H1 (cell line): ENCODE measurements at regions not wholly inside any gene's neighbourhood (a gene's known extent, or its start where the extent isn't known, plus 50 kb on each side); places are given as distances from the start of the nearest gene placed in this dataset.

Experiments
- CTCF ChIA-PET: fragments of 300-600 bp; sonication (Branson Sonifier 250); formaldehyde crosslinking; loops from one replicate; lab custom pipeline; 2021; ENCODE audit not compliant: partially characterized antibody; lab: Charles Lee
- POLR2A ChIA-PET: fragments of 300-600 bp; sonication (Branson Sonifier 250); formaldehyde crosslinking; loops from one replicate; lab custom pipeline; 2021; ENCODE audit warnings: inconsistent platforms; ENCODE audit not compliant: partially characterized antibody; lab: Charles Lee
- DNase-seq, 2 experiments: peaks; one replicate each; pipeline versions ENCODE4 v3.0.0 to v3.0.0-alpha.2; 2010 to 2022; ENCODE audit warnings: low spot score in 2 of 2, low read depth in 1 of 2, mixed read lengths in 1 of 2
- FAIRE-seq: peaks from 2 replicates; lab custom pipeline; 2011; peaks lifted over from hg19 to GRCh38; lab: Jason Lieb, UNC
- H2AFZ ChIP-seq: 2 replicates; pipeline ENCODE4 v1.8.1; 2012; ENCODE audit warnings: low read length, inconsistent platforms
- H2AK5ac ChIP-seq: 2 replicates; pipeline ENCODE4 v1.6.1; 2013; ENCODE audit warnings: low read depth, low read length
- H2BK120ac ChIP-seq: replicated peaks from 2 replicates; pipeline ENCODE3; 2013; ENCODE audit warnings: low read depth, low read length, inconsistent platforms
- H2BK12ac ChIP-seq: 2 replicates; pipeline ENCODE4 v1.6.1; 2013; ENCODE audit warnings: low read depth, low read length
- H2BK15ac ChIP-seq: 2 replicates; pipeline ENCODE4 v1.6.1; 2013; ENCODE audit warnings: low read length
- H2BK20ac ChIP-seq: 2 replicates; pipeline ENCODE4 v1.6.1; 2013; ENCODE audit warnings: low read length
- H2BK5ac ChIP-seq: 2 replicates; pipeline ENCODE4 v1.6.1; 2013; ENCODE audit warnings: low read depth, low read length
- H3K14ac ChIP-seq: 2 replicates; pipeline ENCODE4 v1.6.1; 2013; ENCODE audit warnings: inconsistent platforms; ENCODE audit not compliant: insufficient read length
- H3K18ac ChIP-seq: 2 replicates; pipeline ENCODE4 v1.6.1; 2013; ENCODE audit warnings: low read length; ENCODE audit errors: extremely low read depth
- H3K23ac ChIP-seq: 2 replicates; pipeline ENCODE4 v1.6.1; 2013; ENCODE audit warnings: inconsistent platforms; ENCODE audit not compliant: insufficient read length
- H3K23me2 ChIP-seq: 2 replicates; pipeline ENCODE4 v1.6.1; 2013; ENCODE audit warnings: low read depth, low read length
- H3K27ac ChIP-seq: 2 replicates; pipeline ENCODE4 v1.6.1; 2011; ENCODE audit warnings: low read depth, low read length, inconsistent platforms
- H3K27me3 ChIP-seq, 4 experiments: replicated peaks in 1 of 4; 1 replicate in 1 of 4; 2 replicates in 3 of 4; pipeline versions ENCODE4 v1.6.1 to v1.8.1; 2011 to 2013; ENCODE audit warnings: low read length in 3 of 4, mild to moderate bottlenecking in 3 of 4, inconsistent platforms in 2 of 4, mixed read lengths in 2 of 4, moderate library complexity in 1 of 4; ENCODE audit not compliant: control insufficient read depth in 3 of 4, insufficient read depth in 3 of 4; ENCODE audit errors: extremely low read depth in 1 of 4
- H3K36me3 ChIP-seq, 4 experiments: 2 replicates each; pipeline versions ENCODE4 v1.6.1 to v1.8.1; 2011 to 2013; ENCODE audit warnings: mild to moderate bottlenecking in 4 of 4, low read length in 3 of 4, moderate library complexity in 2 of 4, control low read depth in 1 of 4, inconsistent platforms in 1 of 4; ENCODE audit not compliant: insufficient read depth in 4 of 4, control insufficient read depth in 2 of 4
- H3K4ac ChIP-seq: replicated peaks from 2 replicates; pipeline ENCODE3; 2013; ENCODE audit warnings: low read length, low read depth, mixed read lengths, inconsistent platforms; ENCODE audit not compliant: insufficient read length
- H3K4me1 ChIP-seq, 4 experiments: replicated peaks in 1 of 4; 1 replicate in 1 of 4; 2 replicates in 3 of 4; pipeline versions ENCODE4 v1.6.1 to v1.8.1; 2011 to 2013; ENCODE audit warnings: low read length in 3 of 4, inconsistent platforms in 2 of 4, mixed read lengths in 1 of 4; ENCODE audit not compliant: insufficient read depth in 4 of 4, control insufficient read depth in 3 of 4
- H3K4me2 ChIP-seq, 2 experiments: 2 replicates each; pipeline versions ENCODE4 v1.6.1 to v1.8.1; 2011 to 2013; ENCODE audit warnings: low read depth in 2 of 2, low read length in 2 of 2, control low read depth in 1 of 2, inconsistent platforms in 1 of 2, mild to moderate bottlenecking in 1 of 2; ENCODE audit not compliant: insufficient read depth in 1 of 2
- H3K4me3 ChIP-seq, 4 experiments: fragments of 200-600, 300-600 bp in 1 of 4; sonication (generic), shearing (Covaris generic), sonication (Bioruptor Twin) in 1 of 4; 2 replicates each; pipeline versions ENCODE4 v1.5.1 to v1.8.1; 2011 to 2016; ENCODE audit warnings: low read length in 4 of 4, low read depth in 3 of 4, control low read depth in 2 of 4, inconsistent platforms in 2 of 4, mild to moderate bottlenecking in 2 of 4, mixed read lengths in 1 of 4, moderate library complexity in 1 of 4; ENCODE audit not compliant: insufficient read depth in 2 of 4; ENCODE audit errors: extremely low read depth in 1 of 4
- H3K56ac ChIP-seq: replicated peaks from 2 replicates; pipeline ENCODE3; 2013; ENCODE audit warnings: low read depth, mild to moderate bottlenecking, mixed read lengths, low read length, inconsistent platforms; ENCODE audit not compliant: insufficient read length
- H3K79me1 ChIP-seq: 2 replicates; pipeline ENCODE4 v1.6.1; 2013; ENCODE audit warnings: low read depth, low read length, control low read depth
- H3K79me2 ChIP-seq, 2 experiments: 2 replicates each; pipeline versions ENCODE4 v1.6.1 to v1.8.1; 2012 to 2013; ENCODE audit warnings: low read length in 2 of 2, mild to moderate bottlenecking in 2 of 2, inconsistent platforms in 1 of 2; ENCODE audit not compliant: insufficient read depth in 2 of 2, control insufficient read depth in 1 of 2
- H3K9ac ChIP-seq, 4 experiments: replicated peaks in 1 of 4; 1 replicate in 1 of 4; 2 replicates in 3 of 4; pipeline versions ENCODE4 v1.6.1 to v1.8.1; 2011 to 2013; ENCODE audit warnings: low read depth in 3 of 4, low read length in 3 of 4, control low read depth in 2 of 4, mild to moderate bottlenecking in 2 of 4, moderate library complexity in 2 of 4, inconsistent platforms in 1 of 4; ENCODE audit errors: extremely low read depth in 1 of 4
- H3K9me3 ChIP-seq, 2 experiments: 2 replicates each; pipeline versions ENCODE4 v1.6.1 to v1.8.1; 2012 to 2013; ENCODE audit warnings: mild to moderate bottlenecking in 2 of 2, moderate library complexity in 2 of 2, control low read depth in 1 of 2, inconsistent platforms in 1 of 2, low read depth in 1 of 2, low read length in 1 of 2, mixed read lengths in 1 of 2; ENCODE audit not compliant: insufficient read depth in 2 of 2
- H4K20me1 ChIP-seq, 2 experiments: replicated peaks in 1 of 2; 2 replicates each; pipeline versions ENCODE3 to v1.8.1; 2011 to 2013; ENCODE audit warnings: inconsistent platforms in 2 of 2, low read length in 2 of 2, mild to moderate bottlenecking in 1 of 2; ENCODE audit not compliant: insufficient read depth in 2 of 2, control insufficient read depth in 1 of 2
- H4K5ac ChIP-seq: 2 replicates; pipeline ENCODE4 v1.6.1; 2013; ENCODE audit warnings: low read length, low read depth, mixed read lengths, inconsistent platforms; ENCODE audit not compliant: insufficient read length
- H4K8ac ChIP-seq: 2 replicates; pipeline ENCODE4 v1.8.0; 2013; ENCODE audit warnings: mild to moderate bottlenecking, moderate library complexity, low read length, inconsistent platforms; ENCODE audit not compliant: insufficient read depth; ENCODE audit errors: extremely low read depth
- H4K91ac ChIP-seq: replicated peaks from 2 replicates; pipeline ENCODE3; 2013; ENCODE audit warnings: low read length, mixed read lengths, inconsistent platforms; ENCODE audit not compliant: insufficient read length
- ATF3 ChIP-seq: IDR thresholded peaks from 2 replicates; pipeline ENCODE4 v1.6.1; 2011; ENCODE audit warnings: low read depth, mild to moderate bottlenecking, low read length; ENCODE audit not compliant: insufficient read depth
- BACH1 ChIP-seq: IDR thresholded peaks from 2 replicates; pipeline ENCODE4 v1.6.1; 2012; ENCODE audit warnings: low read length, improper control_type of control experiment
- MAFK ChIP-seq: IDR thresholded peaks from 2 replicates; pipeline ENCODE4 v1.6.1; 2012; ENCODE audit warnings: low read depth, mild to moderate bottlenecking, improper control_type of control experiment, low read length
- NANOG ChIP-seq: IDR thresholded peaks from 2 replicates; pipeline ENCODE4 v1.6.1; 2011; ENCODE audit warnings: low read length, low read depth, mild to moderate bottlenecking, inconsistent platforms; ENCODE audit not compliant: insufficient read depth, poor library complexity, severe bottlenecking
- SP1 ChIP-seq: IDR thresholded peaks from 2 replicates; pipeline ENCODE4 v1.6.1; 2011; ENCODE audit warnings: low read depth, low read length
- TCF12 ChIP-seq: IDR thresholded peaks from 2 replicates; pipeline ENCODE4 v1.6.1; 2011; ENCODE audit warnings: low read depth, mild to moderate bottlenecking, low read length
- WGBS, 2 experiments: shearing (Covaris generic) in 1 of 2; methylation state at CpG; one replicate each; pipeline versions ENCODE4 v1.1.6 to v1.1.7; 2013 to 2015; ENCODE audit warnings: low lambda C conversion rate in 2 of 2, mixed read lengths in 2 of 2, inconsistent platforms in 1 of 2, low coverage in 1 of 2, missing lambda C conversion rate in 1 of 2; ENCODE audit not compliant: insufficient replicate concordance in 2 of 2, insufficient coverage in 1 of 2, insufficient read length in 1 of 2; ENCODE audit errors: extremely low coverage in 1 of 2, missing lambda C conversion rate in 1 of 2; 5-methylcytosine and 5-hydroxymethylcytosine counted together

- DNase-seq (no peak), FAIRE-seq (no peak)
- no peak overlapping the region for H2BK5ac ChIP-seq
- no peak overlapping the region for H4K91ac ChIP-seq
- WGBS, 2 experiments, result 87% methylated on average over 4 of the region's 4 CpGs; no CpG with 5 or more reads in 1 of the 2 experiments
- no peaks in the 10 kb centered on the region for H3K9me3 ChIP-seq
- H3K4me1 ChIP-seq, result peaks cover 0 to 3% (median 0%) of the 10 kb centered on the region in 4 experiments; a peak in 1 of 7 replicates
- no peak overlapping the region for H3K9ac ChIP-seq
- no peak overlapping the region for H4K5ac ChIP-seq
- H3K4me3 ChIP-seq, result no peak overlapping the region
- H3K79me1 ChIP-seq, result no peaks in the 10 kb centered on the region
- H2BK15ac ChIP-seq, result no peak overlapping the region
- no peak overlapping the region; a peak in 1 of 4 replicates for H3K4me2 ChIP-seq
- H3K23ac ChIP-seq, result no peak overlapping the region
- POLR2A ChIA-PET, result no interaction called here
- no peaks in the 10 kb centered on the region for H3K27me3 ChIP-seq
- no peak overlapping the region for H3K4ac ChIP-seq
- H4K20me1 ChIP-seq, result no peaks in the 10 kb centered on the region
- H3K56ac ChIP-seq, result no peak overlapping the region
- no peak overlapping the region for H3K27ac ChIP-seq
- H3K14ac ChIP-seq, result no peak overlapping the region
- no peaks in the 10 kb centered on the region for H3K36me3 ChIP-seq
- CTCF ChIA-PET, result interaction anchor here (1.1 kb wide), 1 partner anchor 261 kb away, joined by 3 read pairs; no protein-coding TSS in a partner anchor
- no peak overlapping the region for H3K18ac ChIP-seq
- H2AK5ac ChIP-seq, result no peak overlapping the region
- H2BK120ac ChIP-seq, result no peak overlapping the region
- TF ChIP-seq ATF3 (no peak), MAFK (peak; percentile 53; the same call in 1 of the 2 replicates), BACH1 (peak; percentile 65; the same call in 1 of the 2 replicates), TCF12 (no peak), SP1 (no peak), NANOG (no peak)
- peak overlapping the region; percentile 96 for H2AFZ ChIP-seq
- no peaks in the 10 kb centered on the region for H3K79me2 ChIP-seq
- no peaks in the 10 kb centered on the region; the same call in 1 of the 2 replicates for H3K23me2 ChIP-seq
- H2BK12ac ChIP-seq, result no peak overlapping the region
- H2BK20ac ChIP-seq, result no peak overlapping the region
- H4K8ac ChIP-seq, result no peak overlapping the region
These were observed 258.4 kb downstream of the PPARGC1A start for GRCh38 chr4:23631255-23631950.
